ENCODE measurements at regions not wholly inside any gene's neighbourhood (a gene's known extent, or its start where the extent isn't known, plus 50 kb on each side); places are given as distances from the start of the nearest gene placed in this dataset.

- no peak for TF ChIP-seq ZBTB33 (CRISPR knock-in tag; IDR thresholded peaks at IDR 0.05)
- no peak for TF ChIP-seq SPI1 (IDR thresholded peaks at IDR 0.05; ENCODE audit: borderline replicate concordance, low read depth, low read length)
- no peak for TF ChIP-seq SP1 (CRISPR knock-in tag; IDR thresholded peaks at IDR 0.05)
- TF ChIP-seq TEAD4 (IDR thresholded peaks at IDR 0.05; ENCODE audit: low read length): no peak
- TF ChIP-seq TEAD4 (CRISPR knock-in tag; IDR thresholded peaks at IDR 0.05; ENCODE audit: borderline replicate concordance): no peak
- no peak for TF ChIP-seq ZNF707 (CRISPR knock-in tag; conservative IDR thresholded peaks at IDR 0.05)
- no peak for TF ChIP-seq NCOA4 (IDR thresholded peaks at IDR 0.05; ENCODE audit: partially characterized antibody)
- no peak for TF ChIP-seq MLX (CRISPR knock-in tag; conservative IDR thresholded peaks at IDR 0.05)
- TF ChIP-seq RFX5 (IDR thresholded peaks at IDR 0.05; ENCODE audit: low read depth, low read length): no peak
- no peak for TF ChIP-seq NFE2 (IDR thresholded peaks at IDR 0.05; ENCODE audit: low read depth)
- TF ChIP-seq POLR2A (conservative IDR thresholded peaks at IDR 0.05): no peak
Observed at GRCh38 chr14:71521238-71522135, 410.7 kb upstream of the RGS6 start.

Measured in K562 (cell line).